Breast epithelium (tissue), 4 donors: ENCODE measurements at regions not wholly inside any gene's neighbourhood (a gene's known extent, or its start where the extent isn't known, plus 50 kb on each side); places are given as distances from the start of the nearest gene placed in this dataset.
"Not testable (repeated sequence)": the region's sequence is repeated elsewhere in the genome, so short reads cannot be mapped to it uniquely, and the experiment has no call there.

Experiments
- DNase-seq, 2 donors: peaks; one replicate each; pipeline ENCODE4 v3.0.0-alpha.2; 2019; ENCODE audit warnings: low spot score in 2 of 2
- H3K27ac ChIP-seq, 2 donors: fragments of 200-600 bp; sonication (generic) in 1 of 2; one replicate each; pipeline ENCODE4 v1.5.1; 2016 to 2019; ENCODE audit warnings: mild to moderate bottlenecking in 1 of 2
- H3K27me3 ChIP-seq, 2 donors: fragments of 200-600 bp; sonication (generic) in 1 of 2; one replicate each; pipeline versions ENCODE4 v1.5.1 to v1.6.0; 2017 to 2019; ENCODE audit warnings: control low read depth in 1 of 2, mild to moderate bottlenecking in 1 of 2
- H3K36me3 ChIP-seq: fragments of 200-600 bp; one replicate; pipeline ENCODE4 v1.5.1; 2019
- H3K4me1 ChIP-seq, 2 donors: fragments of 200-600 bp; sonication (generic); one replicate each; pipeline ENCODE4 v1.5.1; 2016 to 2019; ENCODE audit warnings: control low read depth in 1 of 2
- H3K4me3 ChIP-seq, 3 donors: fragments of 200-600 bp; sonication (generic); 1 replicate in 2 of 3; 2 replicates in 1 of 3; pipeline ENCODE4 v1.5.1; 2016 to 2019; ENCODE audit warnings: mild to moderate bottlenecking in 3 of 3, moderate library complexity in 2 of 3
- H3K9me3 ChIP-seq, 2 donors: fragments of 200-600 bp; sonication (generic) in 1 of 2; one replicate each; pipeline ENCODE4 v1.5.1; 2016 to 2019; ENCODE audit warnings: control low read depth in 1 of 2
- POLR2A ChIP-seq: fragments of 450-650 bp; IDR thresholded peaks from one replicate; pipeline ENCODE4 v1.6.1; 2016; ENCODE audit warnings: antibody characterized with exemption, mild to moderate bottlenecking, moderate library complexity
- POLR2AphosphoS5 ChIP-seq, 3 donors: sonication (generic); formaldehyde crosslinking; IDR thresholded peaks; one replicate each; pipeline ENCODE4 v1.6.1; 2017; ENCODE audit warnings: antibody characterized with exemption in 3 of 3
- intact Hi-C: fragments of 100-400 bp; cut with DNase I; formaldehyde crosslinking; loops from one replicate; pipeline ENCODE4 v1.15.1; 2023; ENCODE audit warnings: low total_unique reads
- TF ChIP-seq, protein P1 (sequence below), 3 donors: fragments of 450-650 bp; IDR thresholded peaks; one replicate each; pipeline ENCODE4 v1.5.1; 2016 to 2017; ENCODE audit warnings: antibody characterized with exemption in 3 of 3, mild to moderate bottlenecking in 3 of 3, moderate library complexity in 3 of 3

DNA sequence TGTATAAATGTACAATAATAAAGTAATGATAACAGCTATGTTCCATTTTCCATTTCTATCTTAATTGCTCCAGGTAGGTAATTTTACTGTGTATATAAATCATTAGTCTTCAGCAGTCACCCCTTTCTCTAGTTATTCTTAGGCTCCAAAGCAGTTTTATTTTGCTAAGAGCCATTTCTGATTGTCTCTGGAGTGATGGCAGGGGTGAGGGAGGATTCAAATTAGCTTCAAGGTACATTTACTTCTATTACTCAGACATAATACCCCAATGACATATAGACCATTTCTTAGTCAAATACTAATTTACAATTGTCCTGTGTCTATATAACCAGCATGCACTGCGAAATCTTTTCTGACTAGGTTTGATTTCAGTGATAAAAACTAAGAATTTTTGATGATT lies 663.4 kb upstream of the PRMT6 start:
- no peak overlapping the region for H3K4me3 ChIP-seq
- TF ChIP-seq POLR2AphosphoS5 (IDR thresholded peaks at IDR 0.05), result no peak
- TF ChIP-seq, protein P1, sequence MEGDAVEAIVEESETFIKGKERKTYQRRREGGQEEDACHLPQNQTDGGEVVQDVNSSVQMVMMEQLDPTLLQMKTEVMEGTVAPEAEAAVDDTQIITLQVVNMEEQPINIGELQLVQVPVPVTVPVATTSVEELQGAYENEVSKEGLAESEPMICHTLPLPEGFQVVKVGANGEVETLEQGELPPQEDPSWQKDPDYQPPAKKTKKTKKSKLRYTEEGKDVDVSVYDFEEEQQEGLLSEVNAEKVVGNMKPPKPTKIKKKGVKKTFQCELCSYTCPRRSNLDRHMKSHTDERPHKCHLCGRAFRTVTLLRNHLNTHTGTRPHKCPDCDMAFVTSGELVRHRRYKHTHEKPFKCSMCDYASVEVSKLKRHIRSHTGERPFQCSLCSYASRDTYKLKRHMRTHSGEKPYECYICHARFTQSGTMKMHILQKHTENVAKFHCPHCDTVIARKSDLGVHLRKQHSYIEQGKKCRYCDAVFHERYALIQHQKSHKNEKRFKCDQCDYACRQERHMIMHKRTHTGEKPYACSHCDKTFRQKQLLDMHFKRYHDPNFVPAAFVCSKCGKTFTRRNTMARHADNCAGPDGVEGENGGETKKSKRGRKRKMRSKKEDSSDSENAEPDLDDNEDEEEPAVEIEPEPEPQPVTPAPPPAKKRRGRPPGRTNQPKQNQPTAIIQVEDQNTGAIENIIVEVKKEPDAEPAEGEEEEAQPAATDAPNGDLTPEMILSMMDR (IDR thresholded peaks at IDR 0.05), result no peak
- intact Hi-C loops, result no loop called here
- DNase-seq, result no peak
- no peaks in the 10 kb centered on the region for H3K4me1 ChIP-seq
- no peaks in the 10 kb centered on the region for H3K36me3 ChIP-seq
- H3K9me3 ChIP-seq, result no peaks in the 10 kb centered on the region
- no peak overlapping the region for H3K27ac ChIP-seq
- H3K27me3 ChIP-seq, result no peaks in the 10 kb centered on the region

GRCh38 chr1:106396020-106396419 lies 660.5 kb upstream of the PRMT6 start:
- H3K36me3 ChIP-seq, result no peaks in the 10 kb centered on the region
- no peaks in the 10 kb centered on the region for H3K27me3 ChIP-seq
- H3K27ac ChIP-seq, result no peak overlapping the region
- H3K4me1 ChIP-seq, result no peaks in the 10 kb centered on the region
- H3K4me3 ChIP-seq, result no peak overlapping the region
- intact Hi-C loops, result no loop called here
- DNase-seq, result no peak
- H3K9me3 ChIP-seq, result no peaks in the 10 kb centered on the region
- TF ChIP-seq, protein P1 (IDR thresholded peaks at IDR 0.05), result no peak
- TF ChIP-seq POLR2A (no peak), POLR2AphosphoS5 (IDR thresholded peaks at IDR 0.05) (no peak)

- no peaks in the 10 kb centered on the region for H3K27me3 ChIP-seq
- intact Hi-C loops, result no loop called here
- H3K27ac ChIP-seq, result no peak overlapping the region
- no peaks in the 10 kb centered on the region for H3K36me3 ChIP-seq
- H3K4me3 ChIP-seq, result no peak overlapping the region
- DNase-seq, result no peak
- TF ChIP-seq, protein P1 (IDR thresholded peaks at IDR 0.05), result no peak
- no peak for TF ChIP-seq POLR2AphosphoS5 (IDR thresholded peaks at IDR 0.05)
- TF ChIP-seq POLR2A, result no peak
- no peaks in the 10 kb centered on the region for H3K9me3 ChIP-seq
- no peaks in the 10 kb centered on the region for H3K4me1 ChIP-seq
Observed at GRCh38 chr1:106398391-106398790, 658.1 kb upstream of the PRMT6 start.

- intact Hi-C loops, result no loop called here
- no peak for DNase-seq
- no peaks in the 10 kb centered on the region for H3K9me3 ChIP-seq
Observed at GRCh38 chr1:106406114-106406513, 650.4 kb upstream of the PRMT6 start.

DNA sequence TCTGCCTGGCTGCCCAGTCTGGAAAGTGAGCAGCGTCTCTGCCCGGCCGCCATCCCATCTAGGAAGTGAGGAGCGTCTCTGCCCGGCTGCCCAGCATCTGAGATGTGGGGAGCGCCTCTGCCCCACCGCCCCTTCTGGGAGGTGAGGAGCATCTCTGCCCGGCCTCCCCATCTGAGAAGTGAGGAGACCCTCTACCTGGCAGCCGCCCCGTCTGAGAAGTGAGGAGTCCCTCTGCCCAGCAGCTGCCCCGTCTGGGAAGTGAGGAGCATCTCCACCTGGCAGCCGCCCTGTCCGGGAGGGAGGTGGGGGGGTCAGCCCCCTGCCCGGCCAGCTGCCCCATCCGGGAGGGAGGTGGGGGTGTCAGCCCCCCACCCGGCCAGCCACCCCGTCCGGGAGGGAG lies 644.2 kb upstream of the PRMT6 start:
- H3K27ac ChIP-seq, DNase-seq, H3K27me3 ChIP-seq, H3K9me3 ChIP-seq, H3K4me1 ChIP-seq, H3K4me3 ChIP-seq, H3K36me3 ChIP-seq, intact Hi-C loops: not testable (repeated sequence)

More at GRCh38 chr1:106406114-106406513, 650.4 kb upstream of the PRMT6 start:
- TF ChIP-seq POLR2A (no peak), POLR2AphosphoS5 (IDR thresholded peaks at IDR 0.05) (no peak)
- TF ChIP-seq, protein P1 (IDR thresholded peaks at IDR 0.05), result no peak
- H3K27ac ChIP-seq, result no peak overlapping the region
- no peaks in the 10 kb centered on the region for H3K4me1 ChIP-seq
- no peaks in the 10 kb centered on the region for H3K27me3 ChIP-seq
- no peak overlapping the region for H3K4me3 ChIP-seq
- H3K36me3 ChIP-seq, result no peaks in the 10 kb centered on the region

GRCh38 chr1:106435269-106435668 lies 621.2 kb upstream of the PRMT6 start:
- intact Hi-C loops, result no loop called here
- Histone ChIP-seq H3K9me3 (no peaks in the 10 kb centered on the region), H3K4me3 (no peak overlapping the region), H3K4me1 (no peaks in the 10 kb centered on the region), H3K36me3 (no peaks in the 10 kb centered on the region), H3K27ac (no peak overlapping the region), H3K27me3 (no peaks in the 10 kb centered on the region)
- TF ChIP-seq POLR2AphosphoS5 (IDR thresholded peaks at IDR 0.05), result no peak
- TF ChIP-seq POLR2A, result no peak
- TF ChIP-seq, protein P1 (IDR thresholded peaks at IDR 0.05), result no peak
- no peak for DNase-seq
